HAP-1 (cell line): ENCODE measurements at regions not wholly inside any gene's neighbourhood (a gene's known extent, or its start where the extent isn't known, plus 50 kb on each side); places are given as distances from the start of the nearest gene placed in this dataset.
"Not testable (repeated sequence)": the region's sequence is repeated elsewhere in the genome, so short reads cannot be mapped to it uniquely, and the experiment has no call there.

Source experiments
- DNase-seq, 2 experiments: peaks; one replicate each; pipeline ENCODE4 v3.0.0-alpha.2; 2016 to 2020; ENCODE audit warnings: low spot score in 2 of 2
- H3K27me3 ChIP-seq: fragments of 250-450 bp; sonication (Bioruptor Pico); 2 replicates; pipeline ENCODE4 v1.5.1; 2020; ENCODE audit warnings: low read depth, mild to moderate bottlenecking, moderate library complexity
- H3K36me3 ChIP-seq: fragments of 250-450 bp; sonication (Bioruptor Pico); replicated peaks from 2 replicates; pipeline ENCODE4 v1.5.1; 2020; ENCODE audit warnings: mild to moderate bottlenecking
- H3K4me1 ChIP-seq: fragments of 250-450 bp; sonication (Bioruptor Pico); 2 replicates; pipeline ENCODE4 v1.5.1; 2020; ENCODE audit warnings: mild to moderate bottlenecking
- H3K4me3 ChIP-seq: fragments of 250-450 bp; sonication (Bioruptor Pico); 2 replicates; pipeline ENCODE4 v1.5.1; 2020; ENCODE audit warnings: mild to moderate bottlenecking, moderate library complexity
- H3K9me3 ChIP-seq: fragments of 250-450 bp; sonication (Bioruptor Pico); 2 replicates; pipeline ENCODE4 v1.5.1; 2020; ENCODE audit warnings: mild to moderate bottlenecking, moderate library complexity
- in situ Hi-C: fragments of 300-500 bp; cut with MboI; formaldehyde crosslinking; loops from 3 replicates; pipeline ENCODE4 v1.14.3; 2020; ENCODE audit warnings: low sequenced_read_pairs, inconsistent platforms, mixed read lengths

GRCh38 chr3:160047876-160048275 lies 59.2 kb downstream of the IL12A start:
- no peak for DNase-seq
- in situ Hi-C loops = no loop called here
- no peaks in the 10 kb centered on the region for H3K27me3 ChIP-seq
- no peaks in the 10 kb centered on the region for H3K9me3 ChIP-seq
- no peaks in the 10 kb centered on the region for H3K36me3 ChIP-seq
- H3K4me3 ChIP-seq = no peak overlapping the region
- no peaks in the 10 kb centered on the region for H3K4me1 ChIP-seq

DNA sequence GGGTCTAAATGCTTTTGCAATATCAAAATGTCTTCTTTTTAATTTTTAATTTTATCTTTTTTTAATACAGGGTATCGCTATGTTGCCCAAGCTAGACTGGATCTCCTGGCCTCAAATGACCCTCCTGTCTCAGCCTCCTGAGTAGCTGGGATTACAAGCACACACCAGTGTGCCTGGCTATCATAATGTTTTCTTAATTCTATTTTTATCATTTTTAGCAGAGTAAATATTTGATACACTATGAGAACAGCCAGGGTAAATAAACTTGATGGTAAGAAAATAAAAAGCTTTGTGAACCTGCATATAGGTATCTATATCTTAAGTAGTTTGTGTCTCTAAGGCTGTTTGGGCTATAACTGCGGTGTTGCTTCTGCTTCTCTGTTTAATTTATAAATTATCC lies 60.4 kb downstream of the IL12A start:
- no peaks in the 10 kb centered on the region for H3K27me3 ChIP-seq
- H3K4me3 ChIP-seq = no peak overlapping the region
- H3K4me1 ChIP-seq = no peaks in the 10 kb centered on the region
- no peaks in the 10 kb centered on the region for H3K9me3 ChIP-seq
- DNase-seq = no peak
- in situ Hi-C loops = no loop called here
- no peaks in the 10 kb centered on the region for H3K36me3 ChIP-seq

GRCh38 chr3:160049565-160049964 lies 60.9 kb downstream of the IL12A start:
- Histone ChIP-seq H3K9me3 (no peaks in the 10 kb centered on the region), H3K4me3 (no peak overlapping the region), H3K4me1 (no peaks in the 10 kb centered on the region), H3K27me3 (no peaks in the 10 kb centered on the region), H3K36me3 (no peaks in the 10 kb centered on the region)
- in situ Hi-C loops = no loop called here
- no peak for DNase-seq

DNA sequence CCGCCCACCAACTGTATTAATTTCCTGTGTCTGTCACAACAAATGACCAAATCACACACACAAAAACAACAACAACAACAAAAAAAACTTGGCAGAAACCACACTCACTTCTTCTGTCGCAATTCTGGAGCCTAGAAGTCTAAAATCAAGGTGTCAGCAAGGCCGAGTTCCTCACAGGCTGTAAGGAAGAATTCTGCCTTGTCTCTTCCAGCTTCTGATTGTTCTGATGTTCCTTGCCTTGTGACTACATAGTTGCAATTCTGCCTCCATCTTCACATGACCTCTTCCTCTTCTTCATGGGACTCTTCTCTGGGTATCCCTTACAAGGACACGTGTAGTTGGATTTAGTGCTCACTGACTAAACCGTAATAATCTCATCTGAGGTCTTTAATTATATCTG lies 61.4 kb downstream of the IL12A start:
- Histone ChIP-seq H3K27me3 (no peaks in the 10 kb centered on the region), H3K36me3 (no peaks in the 10 kb centered on the region), H3K4me3 (no peak overlapping the region), H3K9me3 (no peaks in the 10 kb centered on the region), H3K4me1 (no peaks in the 10 kb centered on the region)
- no peak for DNase-seq
- in situ Hi-C loops = no loop called here

DNA sequence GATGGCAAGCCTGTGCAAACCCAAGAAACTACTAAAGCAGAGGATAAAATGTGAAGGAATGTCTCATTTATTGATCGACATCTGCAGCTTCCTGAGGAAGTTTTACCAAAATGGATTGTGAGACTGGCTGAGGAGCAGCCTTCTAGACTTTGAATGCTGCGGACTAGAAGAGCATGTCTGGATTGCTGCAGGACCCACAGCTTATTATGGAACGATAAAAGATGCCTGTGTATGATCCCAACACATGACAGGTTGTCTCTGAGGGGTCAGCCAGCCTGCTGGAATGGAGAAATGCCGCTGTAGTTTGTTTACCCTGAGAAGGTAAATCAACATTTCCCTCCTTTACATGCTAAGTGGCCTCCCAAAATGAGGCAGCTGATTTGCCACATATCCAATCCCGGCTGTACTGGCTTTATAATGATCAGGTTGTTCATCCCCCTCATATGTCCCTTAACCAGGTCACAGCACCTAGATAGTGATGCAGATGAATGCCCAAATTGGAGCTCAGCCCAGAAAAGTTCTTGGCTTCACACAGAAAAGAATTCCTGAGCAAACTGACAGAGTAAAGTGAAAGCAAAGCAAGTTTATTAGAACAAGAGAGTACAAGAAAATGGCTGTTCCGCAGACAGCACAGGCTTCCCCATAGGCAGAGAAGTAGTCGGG lies 63.9 kb downstream of the IL12A start:
- in situ Hi-C loops = no loop called here
- no peak for DNase-seq
- Histone ChIP-seq H3K36me3 (no peaks in the 10 kb centered on the region), H3K9me3 (no peaks in the 10 kb centered on the region), H3K27me3 (no peaks in the 10 kb centered on the region), H3K4me1 (no peaks in the 10 kb centered on the region), H3K4me3 (no peak overlapping the region)

- no peaks in the 10 kb centered on the region for H3K9me3 ChIP-seq
- no peak for DNase-seq
- H3K36me3 ChIP-seq = no peaks in the 10 kb centered on the region
- H3K4me3 ChIP-seq = no peak overlapping the region
- H3K4me1 ChIP-seq = no peaks in the 10 kb centered on the region
- no peaks in the 10 kb centered on the region for H3K27me3 ChIP-seq
- in situ Hi-C loops = no loop called here
Observed at GRCh38 chr3:160053048-160053391, 64.4 kb downstream of the IL12A start.

DNA sequence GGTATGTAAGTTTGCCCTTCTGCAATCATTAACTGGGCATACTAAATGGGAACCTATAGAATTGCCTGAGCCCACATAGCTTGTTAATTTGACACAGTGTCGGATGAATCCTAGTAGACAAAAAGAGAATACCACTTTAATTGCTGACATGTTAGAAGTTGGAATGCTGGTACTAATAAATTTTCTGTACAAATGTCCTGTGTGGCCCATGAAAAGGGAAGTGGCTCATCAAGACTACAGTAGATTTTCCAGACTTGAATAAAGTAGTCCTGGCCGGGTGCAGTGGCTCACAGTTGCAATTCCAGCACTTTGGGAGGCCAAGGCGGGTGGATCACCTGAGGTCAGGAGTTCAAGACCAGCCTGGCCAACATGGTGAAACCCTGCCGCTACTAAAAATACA lies 66.2 kb downstream of the IL12A start:
- H3K4me3 ChIP-seq, H3K9me3 ChIP-seq, in situ Hi-C loops, H3K36me3 ChIP-seq, H3K27me3 ChIP-seq, H3K4me1 ChIP-seq, DNase-seq: not testable (repeated sequence)

DNA sequence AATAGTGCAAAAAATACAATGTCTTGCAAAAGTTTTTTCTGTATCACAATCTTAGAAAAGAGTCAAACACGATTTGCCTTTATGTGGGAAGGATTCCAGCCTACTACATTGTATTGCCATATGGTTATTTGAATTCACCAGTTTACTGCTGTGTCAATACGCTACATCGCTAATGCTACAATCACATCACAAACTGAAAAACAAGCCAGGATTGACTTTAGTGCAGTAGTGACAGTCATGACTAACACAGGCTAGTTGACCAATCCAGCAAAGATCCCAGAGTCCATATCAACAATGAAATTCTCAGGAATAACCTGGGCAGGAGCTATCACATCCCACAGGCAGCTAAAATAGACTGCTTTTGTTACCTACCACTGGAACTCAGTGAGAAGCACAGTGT lies 67.0 kb downstream of the IL12A start:
- Histone ChIP-seq H3K9me3 (no peaks in the 10 kb centered on the region), H3K4me3 (no peak overlapping the region), H3K36me3 (no peaks in the 10 kb centered on the region), H3K4me1 (no peaks in the 10 kb centered on the region), H3K27me3 (no peaks in the 10 kb centered on the region)
- no peak for DNase-seq
- in situ Hi-C loops = no loop called here

- Histone ChIP-seq H3K4me3 (no peak overlapping the region), H3K27me3 (no peaks in the 10 kb centered on the region), H3K9me3 (no peaks in the 10 kb centered on the region), H3K4me1 (no peaks in the 10 kb centered on the region), H3K36me3 (no peaks in the 10 kb centered on the region)
- in situ Hi-C loops = no loop called here
- no peak for DNase-seq
Observed at GRCh38 chr3:160057331-160057730, 68.7 kb downstream of the IL12A start.

DNA sequence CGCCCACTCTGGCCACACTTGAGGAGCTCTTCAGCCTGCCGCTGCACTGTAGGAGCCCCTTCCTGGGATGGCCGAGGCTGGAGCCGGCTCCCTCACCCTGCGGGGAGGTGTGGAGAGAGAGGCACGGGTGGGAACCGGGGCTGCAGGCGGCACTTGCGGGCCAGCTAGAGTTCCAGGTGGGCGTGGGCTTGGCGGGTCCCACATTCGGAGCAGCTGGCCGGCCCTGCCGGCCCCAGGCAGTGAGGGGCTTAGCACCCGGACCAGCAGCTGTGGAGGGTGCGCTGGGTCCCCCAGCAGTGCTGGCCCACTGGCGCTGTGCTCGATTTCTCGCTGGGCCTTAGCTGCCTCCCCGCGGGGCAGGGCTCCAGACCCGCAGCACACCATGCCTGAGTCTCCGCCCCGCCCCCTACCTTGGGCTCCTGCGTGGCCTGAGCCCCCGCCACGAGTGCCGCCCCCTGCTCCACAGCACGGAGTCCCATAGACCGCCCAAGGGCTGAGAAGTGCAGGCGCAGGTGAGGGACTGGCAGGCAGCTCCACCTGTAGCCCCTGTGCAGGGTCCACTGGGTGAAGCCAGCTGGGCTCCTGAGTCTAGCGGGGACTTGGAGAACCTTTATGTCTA lies 71.9 kb downstream of the IL12A start:
- no peak for DNase-seq
- H3K36me3 ChIP-seq = no peaks in the 10 kb centered on the region
- no peak overlapping the region for H3K4me3 ChIP-seq
- no peaks in the 10 kb centered on the region for H3K27me3 ChIP-seq
- H3K4me1 ChIP-seq = no peaks in the 10 kb centered on the region
- no peaks in the 10 kb centered on the region for H3K9me3 ChIP-seq
- in situ Hi-C loops = no loop called here

GRCh38 chr3:160061525-160061924 lies 72.9 kb downstream of the IL12A start:
- Histone ChIP-seq H3K4me3 (no peak overlapping the region), H3K36me3 (no peaks in the 10 kb centered on the region), H3K4me1 (no peaks in the 10 kb centered on the region), H3K9me3 (no peaks in the 10 kb centered on the region), H3K27me3 (no peaks in the 10 kb centered on the region)
- in situ Hi-C loops = no loop called here
- no peak for DNase-seq

DNA sequence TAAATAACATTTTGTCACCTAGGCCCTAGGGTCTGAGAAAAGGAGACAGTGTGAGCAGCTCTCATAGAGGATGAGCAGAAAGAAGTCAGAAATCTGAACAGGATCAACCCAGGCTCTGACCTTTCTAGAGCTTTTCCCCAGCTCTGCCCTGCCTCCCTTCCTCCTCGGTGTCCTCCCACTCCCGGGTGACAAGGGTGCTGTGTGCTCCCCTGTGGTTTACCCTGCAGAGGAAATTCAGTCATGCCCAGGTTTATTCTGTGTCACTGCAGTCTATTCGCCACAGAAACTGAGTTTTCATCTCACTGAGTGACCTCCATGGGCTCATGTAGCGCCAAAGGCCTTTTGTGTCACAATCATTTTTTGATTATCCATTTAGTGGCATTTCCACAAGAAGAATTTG lies 76.6 kb downstream of the IL12A start:
- H3K36me3 ChIP-seq = no peaks in the 10 kb centered on the region
- H3K27me3 ChIP-seq = no peaks in the 10 kb centered on the region
- H3K4me1 ChIP-seq = no peaks in the 10 kb centered on the region
- H3K4me3 ChIP-seq = no peak overlapping the region
- H3K9me3 ChIP-seq = no peaks in the 10 kb centered on the region
- in situ Hi-C loops = no loop called here
- DNase-seq = no peak

DNA sequence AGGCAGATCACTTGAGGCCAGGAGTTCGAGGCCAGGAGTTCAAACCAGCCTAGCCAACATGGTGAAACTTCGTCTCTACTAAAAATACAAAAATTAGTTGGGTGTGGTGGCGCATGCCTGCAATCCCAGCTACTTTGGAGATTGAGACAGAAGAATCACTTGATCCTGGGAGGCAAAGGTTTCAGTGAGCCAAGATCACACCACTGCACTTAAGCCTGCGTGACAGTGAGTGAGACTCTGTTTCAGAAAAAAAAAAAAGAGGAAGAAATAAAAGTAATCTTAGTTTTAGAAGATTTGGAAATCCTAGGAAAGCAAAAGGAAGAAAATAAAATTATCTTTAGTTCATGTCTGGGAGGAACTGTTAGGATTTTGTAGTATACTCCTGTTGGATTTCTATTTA lies 77.2 kb downstream of the IL12A start:
- in situ Hi-C loops = no loop called here
- DNase-seq = no peak

DNA sequence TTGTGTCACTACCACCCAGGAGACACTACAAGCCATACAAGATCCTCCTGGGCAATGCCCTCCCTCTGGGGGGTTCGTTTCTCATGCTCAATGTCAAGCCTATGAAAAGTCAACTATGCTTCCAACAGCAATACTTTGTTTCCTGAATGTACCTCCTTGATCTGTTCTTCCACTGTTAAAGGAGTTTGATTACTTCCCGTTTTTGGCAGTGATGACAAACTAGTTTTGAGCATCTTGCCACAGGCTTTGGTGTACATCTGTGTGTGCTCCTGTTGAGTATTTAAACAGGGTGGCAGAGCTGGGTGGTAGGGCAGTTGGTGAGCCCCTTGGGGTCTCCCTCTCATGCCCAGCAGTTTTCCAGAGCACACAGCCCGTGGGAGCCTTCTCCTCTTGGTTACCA lies 81.4 kb downstream of the IL12A start:
- in situ Hi-C loops = no loop called here
- Histone ChIP-seq H3K4me1 (no peaks in the 10 kb centered on the region), H3K27me3 (no peaks in the 10 kb centered on the region), H3K4me3 (no peak overlapping the region), H3K36me3 (no peaks in the 10 kb centered on the region), H3K9me3 (no peaks in the 10 kb centered on the region)
- no peak for DNase-seq

More for the DNA sequence above, 77.2 kb downstream of the IL12A start:
- Histone ChIP-seq H3K9me3 (no peaks in the 10 kb centered on the region), H3K4me3 (no peak overlapping the region), H3K36me3 (no peaks in the 10 kb centered on the region), H3K4me1 (no peaks in the 10 kb centered on the region), H3K27me3 (no peaks in the 10 kb centered on the region)

- no peak for DNase-seq
- no peaks in the 10 kb centered on the region for H3K9me3 ChIP-seq
- no peak overlapping the region for H3K4me3 ChIP-seq
- in situ Hi-C loops = no loop called here
- no peaks in the 10 kb centered on the region for H3K27me3 ChIP-seq
- no peaks in the 10 kb centered on the region for H3K36me3 ChIP-seq
- no peaks in the 10 kb centered on the region for H3K4me1 ChIP-seq
Observed at GRCh38 chr3:160076519-160076918, 87.9 kb downstream of the IL12A start.
